SJSA1 (cell line): ENCODE measurements at regions not wholly inside any gene's neighbourhood (a gene's known extent, or its start where the extent isn't known, plus 50 kb on each side); places are given as distances from the start of the nearest gene placed in this dataset.
"Not testable (repeated sequence)": the region's sequence is repeated elsewhere in the genome, so short reads cannot be mapped to it uniquely, and the experiment has no call there.

ENCODE experiments used
- DNase-seq, 2 experiments: peaks; one replicate each; pipeline ENCODE4 v3.0.0-alpha.2; 2015 to 2020; ENCODE audit warnings: low spot score in 2 of 2, low read depth in 1 of 2
- H3K27ac ChIP-seq: fragments of 250-450 bp; sonication (Bioruptor Pico); 2 replicates; pipeline ENCODE4 v1.5.1; 2020; ENCODE audit warnings: mild to moderate bottlenecking, moderate library complexity
- H3K27me3 ChIP-seq: fragments of 250-450 bp; sonication (Bioruptor Pico); replicated peaks from 2 replicates; pipeline ENCODE4 v1.5.1; 2020; ENCODE audit warnings: mild to moderate bottlenecking, moderate library complexity
- H3K36me3 ChIP-seq: fragments of 250-450 bp; sonication (Bioruptor Pico); 2 replicates; pipeline ENCODE4 v1.5.1; 2020; ENCODE audit warnings: mild to moderate bottlenecking
- H3K4me1 ChIP-seq: fragments of 250-450 bp; sonication (Bioruptor Pico); replicated peaks from 2 replicates; pipeline ENCODE4 v1.6.1; 2021; ENCODE audit warnings: mild to moderate bottlenecking
- H3K4me3 ChIP-seq: fragments of 250-450 bp; sonication (Bioruptor Pico); 2 replicates; pipeline ENCODE4 v1.5.1; 2020; ENCODE audit warnings: mild to moderate bottlenecking
- H3K9me3 ChIP-seq: fragments of 250-450 bp; sonication (Bioruptor Pico); replicated peaks from 2 replicates; pipeline ENCODE4 v1.5.1; 2020; ENCODE audit warnings: mild to moderate bottlenecking

DNA sequence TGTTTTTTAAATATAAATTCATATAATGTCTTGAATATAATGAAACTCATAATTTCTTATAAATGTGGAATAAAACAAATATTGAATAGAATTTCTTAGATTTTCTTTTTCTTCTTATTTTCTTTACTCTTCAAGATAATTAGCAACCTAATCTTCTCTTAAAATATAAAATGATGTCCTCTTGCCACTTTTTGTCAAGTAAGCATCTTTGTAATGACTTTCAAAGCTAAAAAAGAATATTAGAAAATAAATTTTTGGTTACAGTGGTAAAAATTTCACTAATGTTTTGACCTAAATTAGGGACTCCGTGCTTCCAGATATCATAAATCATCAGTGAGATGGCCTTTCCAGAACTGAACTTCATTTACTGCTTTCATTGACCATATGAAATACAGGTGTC is 846.4 kb downstream of the FRK start:
- Histone ChIP-seq H3K4me1 (no peaks in the 10 kb centered on the region), H3K27ac (no peak overlapping the region), H3K27me3 (no peaks in the 10 kb centered on the region), H3K9me3 (no peaks in the 10 kb centered on the region), H3K36me3 (no peaks in the 10 kb centered on the region), H3K4me3 (no peak overlapping the region)
- DNase-seq = no peak

DNA sequence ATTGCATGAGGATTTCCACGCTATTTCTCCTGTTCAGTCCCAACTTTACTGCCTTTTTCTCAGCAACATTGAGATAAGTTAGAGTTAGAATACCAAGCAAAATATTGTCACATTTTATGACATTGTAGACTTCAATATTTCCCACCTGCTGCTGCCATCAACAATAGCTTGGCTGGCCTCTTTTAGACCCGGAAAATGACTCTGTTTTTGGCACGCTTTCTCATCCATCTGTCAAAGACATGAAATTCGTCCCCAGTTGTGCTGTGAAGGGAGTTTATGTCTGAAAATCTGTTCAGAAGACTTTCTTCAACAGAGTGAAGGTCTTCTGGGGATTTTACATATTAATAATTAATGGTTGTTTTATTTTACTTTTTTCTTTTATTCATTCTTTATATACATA is 857.3 kb downstream of the FRK start:
- DNase-seq = no peak
- no peaks in the 10 kb centered on the region for H3K27me3 ChIP-seq
- no peak overlapping the region for H3K27ac ChIP-seq
- no peak overlapping the region for H3K4me3 ChIP-seq
- H3K4me1 ChIP-seq = no peaks in the 10 kb centered on the region
- H3K36me3 ChIP-seq = no peaks in the 10 kb centered on the region
- no peaks in the 10 kb centered on the region for H3K9me3 ChIP-seq

DNA sequence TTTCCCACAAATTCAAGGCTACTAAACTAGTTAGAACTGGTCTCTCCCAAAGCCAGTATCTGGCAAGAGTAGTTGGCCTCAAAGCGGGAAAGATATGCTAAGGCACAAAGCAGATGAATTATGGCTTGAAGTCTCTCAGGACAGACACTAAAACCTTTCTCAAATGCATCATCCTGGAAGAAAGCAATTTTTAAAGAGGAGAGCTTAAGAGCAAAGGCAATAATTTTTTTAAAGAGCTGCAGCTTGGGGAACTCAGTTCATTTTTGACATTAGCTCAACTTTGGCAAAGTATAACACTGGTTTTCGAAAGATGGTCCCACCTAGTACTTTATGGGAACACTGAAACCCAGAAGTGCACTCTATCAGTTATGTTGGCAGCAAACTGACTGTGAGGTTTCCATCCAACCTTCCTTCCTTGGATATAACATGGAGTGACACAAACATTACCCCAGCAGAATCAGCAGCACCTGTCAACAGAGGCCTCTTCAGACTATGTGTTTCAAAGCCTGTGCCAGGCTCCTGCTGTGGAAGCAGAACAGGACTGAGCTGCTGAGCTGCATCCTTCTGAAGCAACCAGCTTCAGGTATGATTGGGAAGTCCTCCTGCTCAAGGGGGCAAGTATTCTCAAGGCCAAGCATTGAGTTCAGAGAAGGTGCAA is 852.3 kb upstream of the HS3ST5 start:
- peaks cover 5% of the 10 kb centered on the region; the same call in 1 of the 2 replicates for H3K9me3 ChIP-seq
- H3K27ac ChIP-seq = no peak overlapping the region
- no peaks in the 10 kb centered on the region for H3K36me3 ChIP-seq
- no peak overlapping the region for H3K4me3 ChIP-seq
- DNase-seq = no peak
- H3K27me3 ChIP-seq = no peaks in the 10 kb centered on the region
- no peaks in the 10 kb centered on the region for H3K4me1 ChIP-seq

DNA sequence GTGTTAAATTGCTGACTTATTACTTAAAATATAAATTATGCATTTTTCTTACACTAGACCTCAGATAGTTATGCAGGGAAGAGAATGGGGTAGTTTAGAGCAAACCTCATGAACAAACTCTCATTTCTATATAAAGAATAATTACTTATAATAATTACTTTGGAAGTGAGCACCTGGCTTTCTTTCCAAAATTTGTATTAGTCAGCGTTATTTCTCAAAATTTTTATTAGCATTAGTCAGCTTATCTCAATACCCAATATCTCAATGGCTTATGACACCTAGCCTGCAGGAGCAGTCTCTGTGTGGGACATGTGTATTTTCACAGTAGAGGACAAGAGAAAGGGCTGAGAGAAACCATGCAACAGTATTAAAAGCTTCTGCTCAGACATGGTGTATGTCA is 849.2 kb upstream of the HS3ST5 start:
- no peak for DNase-seq
- no peak overlapping the region for H3K4me3 ChIP-seq
- H3K36me3 ChIP-seq = no peaks in the 10 kb centered on the region
- no peaks in the 10 kb centered on the region for H3K9me3 ChIP-seq
- no peaks in the 10 kb centered on the region for H3K27me3 ChIP-seq
- no peaks in the 10 kb centered on the region for H3K4me1 ChIP-seq
- no peak overlapping the region for H3K27ac ChIP-seq

DNA sequence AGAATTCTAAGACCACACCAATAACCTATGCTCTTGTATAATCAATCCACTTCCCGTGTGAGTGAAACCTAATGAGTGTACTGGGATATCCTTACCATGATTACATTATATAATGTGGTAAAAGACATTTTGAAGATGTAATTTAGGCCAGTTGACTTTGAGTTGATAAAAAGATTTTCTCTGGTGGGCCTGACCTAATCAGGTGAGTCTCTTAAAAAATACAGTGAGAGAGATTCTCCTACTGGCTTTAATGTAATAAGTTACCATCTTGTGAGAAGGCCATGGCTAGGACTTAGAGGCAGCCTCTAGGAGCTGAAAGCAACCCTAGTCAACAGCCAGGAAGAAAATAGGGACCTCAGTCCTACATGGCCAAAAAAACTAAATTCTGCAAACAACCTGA is 847.7 kb upstream of the HS3ST5 start:
- no peaks in the 10 kb centered on the region for H3K9me3 ChIP-seq
- no peak overlapping the region for H3K4me3 ChIP-seq
- H3K4me1 ChIP-seq = no peaks in the 10 kb centered on the region
- no peak overlapping the region for H3K27ac ChIP-seq
- no peaks in the 10 kb centered on the region for H3K36me3 ChIP-seq
- DNase-seq = no peak
- H3K27me3 ChIP-seq = no peaks in the 10 kb centered on the region

GRCh38 chr6:115175456-115175855 is 832.6 kb upstream of the HS3ST5 start:
- H3K27me3 ChIP-seq, H3K27ac ChIP-seq, H3K36me3 ChIP-seq, H3K9me3 ChIP-seq, DNase-seq, H3K4me1 ChIP-seq, H3K4me3 ChIP-seq: not testable (repeated sequence)

- not testable (repeated sequence) for H3K27me3 ChIP-seq, H3K4me3 ChIP-seq, H3K9me3 ChIP-seq, H3K36me3 ChIP-seq, DNase-seq, H3K27ac ChIP-seq, H3K4me1 ChIP-seq
These were observed 823.1 kb upstream of the HS3ST5 start for GRCh38 chr6:115165912-115166311.

DNA sequence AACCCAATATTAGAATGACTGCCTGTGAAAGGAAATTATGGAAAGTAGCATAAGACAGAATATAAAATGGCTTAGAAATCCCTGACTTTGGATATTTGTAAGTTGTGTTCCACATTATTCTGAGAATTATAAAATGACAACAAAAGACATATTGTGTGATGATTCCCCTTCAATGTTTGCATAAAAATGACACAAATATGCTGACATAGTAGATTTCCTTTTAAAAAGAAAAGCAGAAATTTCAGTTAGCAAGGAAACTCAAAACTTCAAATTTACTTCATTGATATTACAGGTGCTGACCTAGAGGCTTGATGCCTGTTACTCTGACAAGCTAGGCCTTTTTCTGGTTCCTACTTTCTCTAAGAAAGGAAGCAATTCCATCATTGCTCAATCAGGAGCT is 816.9 kb upstream of the HS3ST5 start:
- Histone ChIP-seq H3K27me3 (no peaks in the 10 kb centered on the region), H3K4me3 (no peak overlapping the region), H3K9me3 (no peaks in the 10 kb centered on the region), H3K4me1 (no peaks in the 10 kb centered on the region), H3K27ac (no peak overlapping the region), H3K36me3 (no peaks in the 10 kb centered on the region)
- no peak for DNase-seq

- Histone ChIP-seq H3K27me3 (no peaks in the 10 kb centered on the region), H3K27ac (no peak overlapping the region), H3K4me3 (no peak overlapping the region), H3K9me3 (no peaks in the 10 kb centered on the region), H3K4me1 (no peaks in the 10 kb centered on the region), H3K36me3 (no peaks in the 10 kb centered on the region)
- DNase-seq = no peak
These were observed 795.1 kb upstream of the HS3ST5 start for GRCh38 chr6:115137910-115138309.

DNA sequence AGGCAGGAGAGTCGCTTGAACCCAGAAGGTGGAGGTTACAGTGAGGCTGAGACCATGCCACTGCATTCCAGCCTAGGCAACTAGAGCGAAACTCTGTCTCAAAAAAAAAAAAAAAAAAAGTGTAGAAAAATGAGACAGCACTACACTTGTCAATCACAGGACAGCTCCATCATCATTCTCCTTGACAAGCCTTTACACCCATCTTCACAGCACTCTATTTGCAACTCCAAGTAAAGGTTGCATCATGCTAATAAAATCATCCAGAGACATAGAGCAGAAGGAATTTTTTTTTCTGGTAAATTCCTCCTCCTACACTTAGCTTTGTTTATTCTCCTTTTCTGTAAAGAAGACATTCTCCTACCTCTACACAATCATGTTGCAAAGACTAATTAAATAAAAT is 791.0 kb upstream of the HS3ST5 start:
- Histone ChIP-seq H3K4me3 (no peak overlapping the region), H3K27ac (no peak overlapping the region), H3K4me1 (no peaks in the 10 kb centered on the region), H3K27me3 (no peaks in the 10 kb centered on the region), H3K36me3 (no peaks in the 10 kb centered on the region), H3K9me3 (no peaks in the 10 kb centered on the region)
- no peak for DNase-seq

GRCh38 chr6:115131709-115132490 is 789.1 kb upstream of the HS3ST5 start:
- no peaks in the 10 kb centered on the region for H3K9me3 ChIP-seq
- no peak overlapping the region for H3K4me3 ChIP-seq
- H3K27me3 ChIP-seq = no peaks in the 10 kb centered on the region
- no peak for DNase-seq
- H3K4me1 ChIP-seq = no peaks in the 10 kb centered on the region
- H3K27ac ChIP-seq = no peak overlapping the region
- no peaks in the 10 kb centered on the region for H3K36me3 ChIP-seq

- not testable (repeated sequence) for H3K9me3 ChIP-seq, H3K27ac ChIP-seq, H3K4me3 ChIP-seq, H3K4me1 ChIP-seq, H3K27me3 ChIP-seq, H3K36me3 ChIP-seq, DNase-seq
These were observed 778.7 kb upstream of the HS3ST5 start for GRCh38 chr6:115121513-115121912.

DNA sequence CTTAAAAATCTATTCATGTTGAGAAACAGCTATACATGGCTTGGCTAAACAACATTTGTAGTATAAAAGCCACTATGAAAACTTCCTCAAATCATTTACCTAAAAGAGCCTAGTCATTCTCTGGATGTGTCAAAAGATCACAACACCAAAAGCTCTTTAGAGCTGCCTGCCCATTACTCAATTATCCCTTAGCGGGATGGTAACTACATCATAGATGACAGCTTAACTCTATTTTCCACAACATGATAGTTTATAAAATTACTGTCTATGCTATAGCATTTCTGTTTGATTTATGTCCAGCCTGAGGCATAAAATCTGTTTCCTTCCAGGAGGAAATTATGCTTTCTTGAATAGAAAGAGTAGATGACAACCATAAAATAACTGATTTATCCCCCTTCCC is 777.6 kb upstream of the HS3ST5 start:
- no peaks in the 10 kb centered on the region for H3K36me3 ChIP-seq
- no peaks in the 10 kb centered on the region for H3K4me1 ChIP-seq
- no peaks in the 10 kb centered on the region for H3K27me3 ChIP-seq
- H3K27ac ChIP-seq = no peak overlapping the region
- DNase-seq = no peak
- no peak overlapping the region for H3K4me3 ChIP-seq
- no peaks in the 10 kb centered on the region for H3K9me3 ChIP-seq

- no peaks in the 10 kb centered on the region for H3K9me3 ChIP-seq
- no peak for DNase-seq
- H3K27me3 ChIP-seq = no peaks in the 10 kb centered on the region
- no peak overlapping the region for H3K4me3 ChIP-seq
- H3K36me3 ChIP-seq = no peaks in the 10 kb centered on the region
- no peak overlapping the region for H3K27ac ChIP-seq
- H3K4me1 ChIP-seq = no peaks in the 10 kb centered on the region
These were observed 748.6 kb upstream of the HS3ST5 start for GRCh38 chr6:115091461-115091860.

DNA sequence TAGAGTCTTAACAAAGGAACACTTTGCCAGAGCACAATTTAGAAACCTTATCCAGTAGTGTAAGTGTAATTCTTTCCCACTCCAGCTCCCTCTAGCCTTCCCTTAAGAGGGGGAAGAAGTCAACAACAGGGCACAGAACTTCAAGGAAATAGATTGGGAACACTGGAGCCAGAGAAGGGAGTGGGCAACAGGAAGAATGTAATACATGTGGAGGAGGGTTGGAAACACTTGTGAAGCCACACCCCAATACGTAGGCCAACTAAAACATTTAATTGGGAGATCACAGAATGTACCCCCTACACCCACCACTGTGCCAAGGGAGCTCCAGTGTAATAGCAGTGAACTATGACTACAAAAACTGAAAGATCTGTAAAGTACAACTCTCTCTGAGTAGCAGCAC is 735.7 kb upstream of the HS3ST5 start:
- Histone ChIP-seq H3K4me3 (no peak overlapping the region), H3K36me3 (no peaks in the 10 kb centered on the region), H3K27ac (no peak overlapping the region), H3K27me3 (no peaks in the 10 kb centered on the region), H3K4me1 (no peaks in the 10 kb centered on the region), H3K9me3 (no peaks in the 10 kb centered on the region)
- no peak for DNase-seq
